ENCODE measurements at regions not wholly inside any gene's neighbourhood (a gene's known extent, or its start where the extent isn't known, plus 50 kb on each side); places are given as distances from the start of the nearest gene placed in this dataset.

GRCh38 chr22:17315310-17315709 is 54.0 kb upstream of the CECR2 start (continued):
- TF ChIP-seq CUX1 (IDR thresholded peaks at IDR 0.05; ENCODE audit: insufficient replicate concordance, low read depth, low read length), result no peak
- no peak for TF ChIP-seq MTA2 (IDR thresholded peaks at IDR 0.05; ENCODE audit: low read depth)
- TF ChIP-seq ZSCAN29 (IDR thresholded peaks at IDR 0.05), result no peak
- TF ChIP-seq ELK1 (IDR thresholded peaks at IDR 0.05; ENCODE audit: low read depth, low read length), result no peak
- no peak for TF ChIP-seq CBFB (IDR thresholded peaks at IDR 0.05; ENCODE audit: low read depth)
- no peak for TF ChIP-seq ATF2 (IDR thresholded peaks at IDR 0.05; ENCODE audit: low read length)
- no peak for TF ChIP-seq SREBF1 (IDR thresholded peaks at IDR 0.05; ENCODE audit: low read length)
- no peak for TF ChIP-seq KAT2A (conservative IDR thresholded peaks at IDR 0.05; ENCODE audit: control insufficient read depth, low read depth, low read length)

Data from GM12878 (cell line).